Medulla oblongata (tissue), 1 donor: ENCODE measurements at regions not wholly inside any gene's neighbourhood (a gene's known extent, or its start where the extent isn't known, plus 50 kb on each side); places are given as distances from the start of the nearest gene placed in this dataset.

Experiments
- DNase-seq: peaks from one replicate; pipeline ENCODE4 v3.0.0-alpha.2; 2015; ENCODE audit errors: extremely low spot score

DNA sequence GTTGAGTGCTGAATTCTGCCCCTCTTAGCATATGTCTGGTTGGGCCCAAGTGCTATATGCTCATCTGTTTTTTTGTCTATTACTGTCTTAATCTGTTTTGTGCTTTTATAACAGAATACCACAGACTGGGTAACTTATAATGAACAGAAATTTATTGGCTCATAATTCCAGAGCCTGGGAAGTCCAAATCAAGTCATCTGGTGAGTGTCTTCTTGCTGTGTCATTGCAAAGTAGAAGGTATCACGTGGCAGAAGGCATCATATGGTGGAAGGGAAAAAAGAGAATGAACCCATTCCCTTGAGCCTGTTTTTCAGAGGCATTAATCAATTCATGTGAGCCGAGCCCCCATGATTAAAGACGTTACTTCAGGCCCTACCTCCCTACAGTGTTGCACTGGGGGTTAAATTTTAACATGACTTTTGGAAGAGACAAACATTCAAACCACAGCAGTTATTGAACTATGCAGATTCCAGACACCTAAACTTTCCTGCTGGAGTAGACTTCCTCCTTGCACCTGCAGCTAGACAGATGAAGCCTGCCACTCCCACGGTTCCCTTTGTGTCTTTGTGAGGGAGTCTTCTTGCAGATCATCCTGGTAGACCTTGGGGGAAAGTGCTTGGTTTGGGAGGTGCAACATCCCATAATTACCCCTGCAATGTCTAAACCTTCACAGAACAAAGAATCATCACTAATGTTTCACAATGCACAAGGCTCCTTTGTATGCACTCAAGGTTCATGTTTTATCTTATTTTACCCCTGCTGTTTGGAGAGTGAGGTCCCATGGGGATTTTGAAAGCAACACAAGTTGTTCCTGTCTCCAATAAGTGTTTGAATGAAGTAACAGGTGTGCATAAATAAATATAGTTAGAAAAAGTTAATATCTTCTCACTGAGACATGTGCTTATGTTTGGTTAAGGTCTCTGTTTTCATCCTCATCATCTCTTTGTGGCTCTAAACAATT lies 64.7 kb upstream of the XCR1 start:
- DNase-seq = no peak

DNA sequence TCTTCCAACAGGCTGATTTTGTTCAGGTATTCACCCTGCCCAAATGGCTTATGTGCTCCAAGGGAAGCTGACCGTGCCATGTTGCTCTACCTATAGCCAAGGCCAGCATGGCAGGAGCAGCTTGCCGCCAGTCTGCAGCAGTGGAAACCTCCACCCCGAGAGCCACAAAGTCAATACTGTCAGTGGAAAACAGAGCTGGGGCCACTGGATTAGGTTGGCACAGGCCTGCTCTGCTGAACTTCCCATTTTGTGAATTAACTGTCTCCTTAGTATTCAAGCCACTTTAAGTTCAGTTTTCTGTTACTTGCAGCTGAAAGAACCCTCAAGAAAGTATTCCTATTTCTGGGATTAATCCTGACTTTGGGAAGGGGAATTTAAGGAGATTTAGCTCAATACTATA lies 63.8 kb upstream of the XCR1 start:
- DNase-seq = no peak

GRCh38 chr3:46090161-46090591 lies 62.9 kb upstream of the XCR1 start:
- no peak for DNase-seq

DNA sequence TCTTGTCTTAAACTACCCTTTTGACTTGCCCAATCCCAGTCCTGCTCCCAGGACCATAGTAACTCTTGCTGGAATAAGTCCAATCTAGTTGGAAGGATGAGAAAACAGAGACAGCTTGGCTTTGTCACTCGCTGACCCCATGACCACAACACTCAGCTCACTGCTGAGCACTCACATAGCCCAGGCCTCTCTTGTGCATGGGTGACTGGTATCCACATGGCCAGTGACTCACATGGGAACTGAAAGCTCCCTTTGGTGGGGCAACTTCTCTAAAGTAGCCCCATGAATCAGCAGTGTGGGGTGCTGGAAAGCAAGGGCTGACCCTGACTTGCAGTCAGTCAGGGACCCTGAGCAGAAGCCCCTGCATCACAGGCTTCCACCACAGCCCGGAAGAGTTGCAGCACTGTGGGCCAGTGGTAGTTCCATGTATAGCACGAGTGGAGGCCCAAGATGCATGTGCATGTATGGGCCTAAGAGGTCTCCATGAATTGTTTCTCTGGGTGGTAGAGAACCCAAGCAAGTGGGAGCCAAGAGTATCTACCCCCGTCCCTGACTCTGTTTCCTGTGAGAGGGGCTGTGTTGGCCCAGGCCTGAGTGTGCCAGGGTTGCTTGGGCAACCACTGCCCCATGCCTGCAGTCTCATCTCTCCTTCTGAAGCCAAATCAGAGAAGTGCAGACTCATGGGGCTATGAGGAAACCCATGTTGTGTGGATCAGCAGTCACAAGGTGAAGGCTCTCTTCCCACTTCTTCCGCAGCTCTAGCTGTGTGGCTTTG lies 62.1 kb upstream of the XCR1 start:
- DNase-seq = peak; percentile 88

DNA sequence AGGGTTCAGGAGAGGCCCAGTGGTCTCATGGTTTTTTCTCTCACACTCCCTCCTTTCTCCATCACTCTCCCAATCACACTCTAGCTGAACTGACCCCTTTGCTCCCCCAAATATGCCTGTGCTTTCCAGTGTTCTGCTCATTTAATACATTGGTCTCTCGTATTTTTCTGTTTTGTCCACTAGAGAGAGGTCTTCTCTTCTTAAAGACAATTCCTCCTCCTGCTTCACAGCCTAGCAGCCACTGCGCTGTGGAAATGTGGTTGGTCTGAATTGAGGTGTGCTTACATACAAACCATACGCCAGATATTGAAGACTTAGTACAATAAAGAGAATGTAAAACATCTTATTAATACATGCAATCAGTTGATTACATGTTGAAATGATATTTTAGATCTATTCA lies 60.6 kb upstream of the XCR1 start:
- peak; percentile 76 for DNase-seq

GRCh38 chr3:46086986-46087385 lies 59.7 kb upstream of the XCR1 start:
- no peak for DNase-seq

- DNase-seq = no peak
Observed at GRCh38 chr3:46086083-46086437, 58.8 kb upstream of the XCR1 start.

DNA sequence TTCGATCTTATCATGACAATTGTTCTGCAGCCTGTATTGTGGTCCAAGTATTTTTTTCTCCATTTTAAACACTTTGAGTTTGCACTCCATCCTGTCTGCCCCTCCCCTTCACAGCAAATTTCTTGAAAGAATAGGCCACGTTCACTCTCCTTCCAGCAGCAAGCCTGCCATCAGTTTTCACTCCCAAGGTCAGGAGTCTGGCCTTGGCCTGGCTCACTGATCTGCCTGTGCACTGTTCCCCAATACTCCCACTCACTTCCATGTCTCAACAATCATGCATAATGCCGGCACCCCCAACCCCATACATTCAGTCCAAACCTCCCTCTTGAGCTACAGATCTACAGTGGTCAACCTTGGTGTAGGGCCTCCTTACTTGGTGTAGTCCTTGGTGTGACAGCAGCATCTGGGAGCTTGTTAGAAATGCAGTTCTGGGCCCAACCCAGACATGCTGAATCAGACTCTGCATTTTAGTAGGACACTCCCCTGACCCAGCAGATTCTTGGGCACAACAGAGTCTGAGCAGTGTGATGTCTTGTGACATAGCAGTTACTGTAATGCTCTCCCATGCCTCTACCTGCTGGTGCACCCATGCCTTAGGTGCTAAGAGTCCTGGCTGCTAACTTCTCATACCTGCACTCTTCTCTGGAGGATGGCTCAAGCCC lies 58.3 kb upstream of the XCR1 start:
- no peak for DNase-seq

DNA sequence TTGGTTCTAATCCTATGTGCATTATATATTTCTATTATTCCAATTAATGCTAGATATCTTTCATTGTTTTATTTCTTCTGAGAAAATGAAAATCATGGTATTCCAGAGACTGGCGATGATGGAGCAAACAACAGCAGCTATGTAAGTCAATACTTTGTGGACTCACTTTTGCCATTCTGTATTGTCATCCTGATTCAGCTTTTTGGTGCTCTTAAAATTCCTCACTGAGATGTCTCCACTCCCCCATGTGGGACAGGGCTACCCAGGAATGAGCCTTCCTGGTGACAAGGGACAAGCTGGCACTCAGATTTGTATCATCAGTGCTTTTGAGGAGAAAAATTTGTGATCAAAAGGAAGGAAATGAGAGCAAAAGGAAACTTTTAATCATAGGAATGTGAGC lies 56.7 kb upstream of the XCR1 start:
- DNase-seq = no peak

DNA sequence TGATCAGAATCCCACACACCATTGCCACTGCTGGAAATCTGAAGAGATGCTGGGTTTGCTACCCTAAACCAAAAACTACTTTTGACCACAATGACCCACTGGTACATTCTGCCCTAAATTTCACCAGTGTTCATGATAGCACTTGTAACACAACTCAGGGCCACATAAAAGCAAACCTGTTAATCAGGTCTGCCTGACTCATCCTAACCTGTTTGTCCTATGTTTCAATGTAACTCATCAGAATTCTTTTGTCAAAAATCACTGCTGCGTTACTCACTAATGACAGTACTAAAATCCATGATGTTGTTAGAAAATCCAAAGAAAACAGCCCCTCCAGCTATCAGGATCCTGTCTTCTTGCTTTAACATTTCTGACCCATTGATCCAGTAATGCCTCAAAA lies 55.6 kb upstream of the XCR1 start:
- no peak for DNase-seq

DNA sequence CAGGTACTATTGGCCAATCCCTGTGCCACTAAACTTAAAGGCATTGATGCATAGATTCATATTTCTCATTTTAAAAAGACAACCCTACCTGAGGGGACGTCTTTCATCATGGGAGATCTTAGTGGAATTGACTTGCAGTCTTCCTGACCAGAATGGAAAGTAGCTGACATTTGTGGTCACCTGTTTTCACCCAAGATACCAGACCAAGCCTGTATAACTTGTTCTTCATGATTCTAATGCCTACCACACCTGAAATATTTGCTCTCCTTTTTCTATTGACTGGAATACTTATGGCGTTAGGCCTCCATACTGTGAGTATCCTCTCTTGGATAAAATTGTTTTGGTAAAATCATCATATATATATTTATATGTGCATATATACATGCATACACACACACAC lies 54.7 kb upstream of the XCR1 start:
- no peak for DNase-seq

DNA sequence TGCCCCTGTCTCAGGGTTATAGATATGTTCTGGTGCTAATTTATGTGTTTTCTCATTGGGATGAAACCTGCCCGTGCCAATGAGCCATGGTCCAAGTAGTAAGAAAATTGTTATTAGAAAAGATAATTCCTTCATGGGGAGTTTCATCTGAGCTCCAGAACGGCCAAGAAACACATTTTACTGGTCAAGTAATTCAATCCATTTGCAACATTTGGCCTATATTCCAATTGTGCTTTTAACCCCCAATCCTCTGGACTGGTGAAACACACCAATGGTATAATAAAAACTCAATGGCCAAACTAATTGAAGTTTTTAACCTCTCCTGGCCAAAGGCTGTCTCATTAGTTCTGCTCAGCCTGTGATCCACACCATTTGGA lies 53.7 kb upstream of the XCR1 start:
- DNase-seq = no peak

DNA sequence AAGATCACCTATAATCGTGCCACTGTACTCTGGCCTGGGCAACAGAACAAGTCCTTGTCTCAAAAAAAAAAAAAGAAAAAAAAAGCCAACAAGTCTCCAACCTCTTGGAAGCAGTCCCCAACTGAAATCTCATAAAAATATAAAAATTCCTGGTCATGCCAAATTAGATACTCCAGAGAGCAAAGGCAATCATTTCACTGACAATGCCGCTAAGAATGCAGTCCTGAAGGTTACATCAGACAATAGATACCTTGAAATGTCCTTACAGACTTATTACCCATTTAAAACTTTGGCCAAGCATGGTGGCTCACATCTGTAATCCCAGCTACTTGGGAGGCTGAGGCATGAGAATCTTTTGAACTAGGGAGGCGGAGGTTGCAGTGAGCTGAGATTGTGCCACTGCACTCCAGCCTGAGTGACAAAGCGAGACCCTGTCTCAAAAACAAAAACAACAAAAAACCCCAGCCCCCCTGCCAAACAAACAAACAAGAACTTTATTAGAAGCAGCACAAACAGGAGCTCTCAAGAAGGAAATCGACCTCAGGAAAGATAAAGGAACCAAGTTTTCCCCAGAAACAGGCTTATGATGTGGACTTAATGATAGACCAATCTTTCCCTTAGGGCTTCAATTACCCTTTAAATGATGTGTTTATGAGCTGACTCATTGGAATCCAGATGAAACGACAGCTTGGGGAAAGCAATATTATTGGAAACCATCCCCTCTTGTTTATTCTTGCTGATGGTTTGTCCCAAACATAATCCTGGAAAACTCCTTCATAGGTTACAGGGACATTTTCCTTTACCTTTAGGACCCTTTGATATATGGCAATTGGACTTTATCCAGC lies 53.1 kb upstream of the XCR1 start:
- DNase-seq = no peak

- peak; percentile 99 for DNase-seq
Observed at GRCh38 chr3:46078712-46079400, 51.6 kb upstream of the XCR1 start.
